ENCODE measurements at regions not wholly inside any gene's neighbourhood (a gene's known extent, or its start where the extent isn't known, plus 50 kb on each side); places are given as distances from the start of the nearest gene placed in this dataset.

- TF ChIP-seq EZH2 (IDR thresholded peaks at IDR 0.05): no peak
- no peak for TF ChIP-seq FOXP2 (optimal IDR thresholded peaks at IDR 0.05; ENCODE audit: control extremely low read depth, extremely low read length, insufficient read depth)
- TF ChIP-seq POLR2AphosphoS5 (IDR thresholded peaks at IDR 0.05; ENCODE audit: borderline replicate concordance, low read depth, low read length): no peak
These were observed 607.9 kb downstream of the PTPRC start for GRCh38 chr1:199246716-199247115.

Measured in SK-N-MC (cell line).